Left colon (tissue), 2 donors: ENCODE measurements at regions not wholly inside any gene's neighbourhood (a gene's known extent, or its start where the extent isn't known, plus 50 kb on each side); places are given as distances from the start of the nearest gene placed in this dataset.
"Not testable (repeated sequence)": the region's sequence is repeated elsewhere in the genome, so short reads cannot be mapped to it uniquely, and the experiment has no call there.

Experiments
- ATAC-seq: fragments of 200-7000 bp; cut with Tn5 transposase; one replicate; pipeline ENCODE4 v1.9.1; 2020; ENCODE audit warnings: mild to moderate bottlenecking, moderate library complexity
- DNase-seq, 2 donors: peaks; one replicate each; pipeline ENCODE4 v3.0.0-alpha.2; 2020
- intact Hi-C, 2 donors: fragments of 100-400 bp; cut with DNase I in 1 of 2; cut with micrococcal nuclease in 1 of 2; formaldehyde crosslinking; loops; one replicate each; pipeline versions ENCODE4 v1.11.2 to v1.14.0; 2022; cut with DNase I, micrococcal nuclease
- donor health status: DM: no; HTN: no; CAD: no.
- donor health status: DM: yes; HTN: yes; CAD: no.

GRCh38 chrX:44045106-44045505, 71.9 kb upstream of the NDP start:
- ATAC-seq, DNase-seq, intact Hi-C loops: not testable (repeated sequence)

- intact Hi-C loops = no loop called here
- DNase-seq = no peak
- ATAC-seq = no peak
Measured at GRCh38 chrX:44043496-44043895, 70.3 kb upstream of the NDP start.

GRCh38 chrX:44042751-44043150, 69.6 kb upstream of the NDP start:
- ATAC-seq (no peak), DNase-seq (no peak)
- intact Hi-C loops = no loop called here

GRCh38 chrX:44042116-44042515, 68.9 kb upstream of the NDP start:
- intact Hi-C loops = no loop called here
- ATAC-seq = no peak
- DNase-seq = no peak

GRCh38 chrX:44040406-44040805, 67.2 kb upstream of the NDP start:
- ATAC-seq (no peak), DNase-seq (no peak)
- intact Hi-C loops = no loop called here

GRCh38 chrX:44039556-44039955, 66.4 kb upstream of the NDP start:
- DNase-seq (no peak), ATAC-seq (no peak)
- intact Hi-C loops = no loop called here

- ATAC-seq (no peak), DNase-seq (no peak)
- intact Hi-C loops = no loop called here
Measured at GRCh38 chrX:44036336-44036735, 63.1 kb upstream of the NDP start.

- DNase-seq = no peak
- intact Hi-C loops = no loop called here
- no peak for ATAC-seq
Measured at GRCh38 chrX:44035571-44035970, 62.4 kb upstream of the NDP start.

- ATAC-seq (no peak), DNase-seq (no peak)
- intact Hi-C loops = no loop called here
Measured at GRCh38 chrX:44032479-44032878, 59.3 kb upstream of the NDP start.

GRCh38 chrX:44025555-44025954, 52.4 kb upstream of the NDP start:
- intact Hi-C loops = no loop called here
- DNase-seq = no peak
- no peak for ATAC-seq
